T-cell (primary cell): ENCODE measurements at regions not wholly inside any gene's neighbourhood (a gene's known extent, or its start where the extent isn't known, plus 50 kb on each side); places are given as distances from the start of the nearest gene placed in this dataset.
A peak's percentile ranks its signal among the peaks of the same experiment; 100 is the strongest.
"Not testable (repeated sequence)": the region's sequence is repeated elsewhere in the genome, so short reads cannot be mapped to it uniquely, and the experiment has no call there.

ENCODE experiments used
- ATAC-seq, 4 experiments: fragments of 200-7000 bp in 3 of 4; fragments of 150-1000 bp in 1 of 4; cut with Tn5 transposase; replicated peaks in 1 of 4; 1 replicate in 3 of 4; 2 replicates in 1 of 4; pipeline ENCODE4 v1.10.0; 2021; ENCODE audit warnings: moderate library complexity in 3 of 4, mild to moderate bottlenecking in 2 of 4, moderate number of reproducible peaks in 1 of 4
- CTCF ChIA-PET, 2 donors: fragments of 300-600 bp; sonication (Branson Sonifier 250); formaldehyde crosslinking; loops; one replicate each; lab custom pipeline; 2022; ENCODE audit warnings: antibody characterized with exemption in 2 of 2; lab: Charles Lee
- POLR2A ChIA-PET, 2 donors: fragments of 300-600 bp; sonication (Branson Sonifier 250); formaldehyde crosslinking; loops; one replicate each; lab custom pipeline; 2022; ENCODE audit warnings: antibody characterized with exemption in 2 of 2; lab: Charles Lee
- DNase-seq, 35 experiments: peaks; one replicate each; pipeline versions ENCODE4 v3.0.0 to v3.0.0-alpha.2; 2013 to 2023
- H3K27ac ChIP-seq: one replicate; pipeline ENCODE4 v1.5.1; 2013; ENCODE audit warnings: low read length
- H3K27me3 ChIP-seq, 2 experiments: replicated peaks in 1 of 2; 1 replicate in 1 of 2; 2 replicates in 1 of 2; pipeline versions ENCODE4 v1.6.1 to v1.7.0; 2013; ENCODE audit warnings: low read length in 1 of 2, mixed read lengths in 1 of 2; ENCODE audit not compliant: control insufficient read depth in 2 of 2, insufficient read depth in 2 of 2; ENCODE audit errors: extremely low read depth in 1 of 2
- H3K36me3 ChIP-seq, 2 donors: 1 replicate in 1 of 2; 2 replicates in 1 of 2; pipeline versions ENCODE4 v1.6.1 to v1.7.0; 2013; ENCODE audit warnings: low read length in 1 of 2; ENCODE audit not compliant: control insufficient read depth in 2 of 2, insufficient read depth in 1 of 2; ENCODE audit errors: extremely low read depth in 1 of 2
- H3K4me1 ChIP-seq, 2 experiments: 1 replicate in 1 of 2; 2 replicates in 1 of 2; pipeline versions ENCODE4 v1.6.1 to v1.7.0; 2013; ENCODE audit warnings: low read length in 2 of 2, mixed read lengths in 1 of 2; ENCODE audit not compliant: insufficient read depth in 2 of 2, control insufficient read depth in 1 of 2; ENCODE audit errors: extremely low read depth in 1 of 2
- H3K4me3 ChIP-seq, 2 donors: 1 replicate in 1 of 2; 2 replicates in 1 of 2; pipeline versions ENCODE4 v1.5.1 to v1.7.0; 2013; ENCODE audit warnings: mild to moderate bottlenecking in 2 of 2, low read length in 1 of 2, moderate library complexity in 1 of 2; ENCODE audit not compliant: control insufficient read depth in 1 of 2; ENCODE audit errors: extremely low read depth in 1 of 2
- H3K9me3 ChIP-seq: 2 replicates; pipeline ENCODE4 v1.7.0; 2013
- H3K27ac Mint-ChIP-seq, 2 donors: one replicate each; pipeline ENCODE4 v1.8.0; 2020 to 2021; ENCODE audit warnings: mild to moderate bottlenecking in 2 of 2, mixed read lengths in 2 of 2
- H3K27me3 Mint-ChIP-seq, 2 donors: one replicate each; pipeline ENCODE4 v1.8.0; 2021 to 2022; ENCODE audit warnings: mixed read lengths in 2 of 2
- H3K36me3 Mint-ChIP-seq: one replicate; pipeline ENCODE4 v1.8.0; 2021; ENCODE audit warnings: mixed read lengths
- H3K4me1 Mint-ChIP-seq, 3 donors: one replicate each; pipeline ENCODE4 v1.8.0; 2020 to 2022; ENCODE audit warnings: mixed read lengths in 3 of 3, mild to moderate bottlenecking in 1 of 3
- H3K4me3 Mint-ChIP-seq, 3 donors: one replicate each; pipeline ENCODE4 v1.8.0; 2020 to 2022; ENCODE audit warnings: mild to moderate bottlenecking in 3 of 3, mixed read lengths in 3 of 3, moderate library complexity in 3 of 3
- H3K9me3 Mint-ChIP-seq, 3 donors: one replicate each; pipeline ENCODE4 v1.8.0; 2020 to 2022; ENCODE audit warnings: mixed read lengths in 3 of 3
- whole genome bisulfite sequencing: methylation state at CpG from one replicate; pipeline ENCODE4 v1.1.5; 2013; ENCODE audit warnings: missing lambda C conversion rate; ENCODE audit not compliant: insufficient coverage; 5-methylcytosine and 5-hydroxymethylcytosine counted together

DNA sequence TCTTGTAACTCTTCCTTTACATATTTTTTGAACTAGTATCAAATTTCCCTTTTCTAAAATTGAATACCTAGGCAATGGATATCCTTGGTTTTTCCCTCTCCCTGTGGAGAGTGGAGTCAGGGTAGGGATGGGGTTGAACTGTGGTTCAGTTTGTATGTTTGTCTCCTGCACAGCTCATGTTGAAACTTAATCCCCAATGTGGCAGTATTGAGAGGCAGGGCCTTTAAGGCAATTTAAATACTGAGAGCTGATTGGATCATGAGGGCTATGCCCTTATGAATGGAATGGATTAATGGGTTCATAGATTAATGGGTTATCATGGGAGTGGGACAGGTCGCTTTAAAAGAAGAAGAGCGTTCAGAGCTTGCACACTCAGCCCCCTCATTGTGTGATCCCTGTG lies 127.2 kb upstream of the RGS6 start:
- Histone ChIP-seq H3K9me3 (no peaks in the 10 kb centered on the region), H3K27me3 (peaks cover 0 to 3% of the 10 kb centered on the region in 2 experiments), H3K4me1 (no peaks in the 10 kb centered on the region), H3K27ac (no peak overlapping the region), H3K36me3 (no peaks in the 10 kb centered on the region), H3K4me3 (no peak overlapping the region)
- ChIA-PET CTCF (interaction anchor here in 1 of 2 donors (0.7 kb wide), 1 partner anchor 886 kb away, joined by 3 read pairs; no protein-coding TSS in a partner anchor), POLR2A (no interaction called here)
- DNase-seq (no peak), ATAC-seq (no peak)
- Mint-ChIP-seq H3K27me3 (peaks cover 17 to 20% of the 10 kb centered on the region in 2 donors), H3K9me3 (no peaks in the 10 kb centered on the region), H3K4me1 (no peaks in the 10 kb centered on the region), H3K36me3 (no peaks in the 10 kb centered on the region), H3K27ac (no peak overlapping the region), H3K4me3 (no peak overlapping the region)
- 100% methylated on average over 1 of the region's 2 CpGs for WGBS

DNA sequence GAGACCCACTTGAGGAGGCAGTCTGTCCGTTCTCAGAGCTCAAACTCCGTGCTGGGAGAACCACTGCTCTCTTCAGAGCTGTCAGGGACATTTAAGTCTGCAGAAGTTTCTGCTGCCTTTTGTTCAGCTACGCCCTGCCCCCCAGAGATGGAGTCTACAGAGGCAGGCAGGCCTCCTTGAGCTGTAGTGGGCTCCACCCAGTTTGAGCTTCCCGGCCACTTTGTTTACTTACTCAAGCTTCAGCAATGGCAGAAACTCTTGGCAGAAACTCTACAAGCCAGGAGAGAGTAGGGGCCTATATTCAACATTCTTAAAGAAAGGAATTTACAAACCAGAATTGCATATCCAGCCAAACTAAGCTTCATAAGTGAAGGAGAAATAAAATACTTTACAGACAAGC lies 125.2 kb upstream of the RGS6 start:
- WGBS, result 49% methylated on average over 3 of the region's 4 CpGs
- H3K4me3 ChIP-seq, H3K27me3 ChIP-seq, POLR2A ChIA-PET, H3K27ac ChIP-seq, H3K36me3 Mint-ChIP-seq, CTCF ChIA-PET, H3K9me3 ChIP-seq, H3K4me1 Mint-ChIP-seq, H3K9me3 Mint-ChIP-seq, DNase-seq, H3K4me3 Mint-ChIP-seq, H3K36me3 ChIP-seq, H3K27ac Mint-ChIP-seq, ATAC-seq, H3K4me1 ChIP-seq: not testable (repeated sequence)
- peaks cover 14% of the 10 kb centered on the region in 2 donors for H3K27me3 Mint-ChIP-seq

DNA sequence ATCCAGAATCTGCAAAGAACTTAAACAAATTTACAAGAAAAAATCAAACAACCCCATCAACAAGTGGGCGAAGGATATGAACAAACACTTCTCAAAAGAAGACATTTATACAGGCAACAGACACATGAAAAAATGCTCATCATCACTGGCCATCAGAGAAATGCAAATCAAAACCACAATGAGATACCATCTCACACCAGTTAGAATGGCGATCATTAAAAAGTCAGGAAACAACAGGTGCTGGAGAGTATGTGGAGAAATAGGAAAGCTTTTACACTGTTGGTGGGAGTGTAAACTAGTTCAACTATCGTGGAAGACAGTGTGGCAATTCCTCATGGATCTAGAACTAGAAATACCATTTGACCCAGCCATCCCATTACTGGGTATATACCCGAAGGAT lies 121.4 kb upstream of the RGS6 start:
- H3K36me3 Mint-ChIP-seq, H3K4me1 Mint-ChIP-seq, H3K9me3 ChIP-seq, H3K9me3 Mint-ChIP-seq, H3K4me3 ChIP-seq, DNase-seq, CTCF ChIA-PET, H3K4me1 ChIP-seq, H3K27ac ChIP-seq, H3K36me3 ChIP-seq, POLR2A ChIA-PET, H3K4me3 Mint-ChIP-seq, ATAC-seq, H3K27me3 ChIP-seq, H3K27ac Mint-ChIP-seq: not testable (repeated sequence)
- WGBS, result no CpG with 5 or more reads among the region's 4 CpGs
- peaks cover 17 to 20% of the 10 kb centered on the region in 2 donors for H3K27me3 Mint-ChIP-seq

DNA sequence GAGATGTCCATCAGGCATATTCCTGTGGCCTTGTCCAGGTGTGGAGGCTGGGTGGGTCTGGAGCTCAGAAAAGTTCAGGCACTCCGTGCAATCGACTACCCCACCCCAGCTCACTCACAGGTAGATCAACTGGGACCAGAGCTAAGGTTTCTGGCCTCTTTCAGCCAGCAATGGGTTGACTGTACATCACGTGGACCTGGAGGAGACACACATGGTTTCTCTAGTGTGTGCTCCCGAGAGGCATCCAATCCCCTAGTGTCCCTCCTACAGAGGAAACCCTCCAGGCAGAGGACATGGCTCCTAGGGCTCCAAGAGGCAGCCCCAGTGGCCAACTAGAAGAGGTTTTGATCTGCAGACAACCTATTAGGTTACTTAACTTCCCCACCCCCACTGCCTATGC lies 119.5 kb upstream of the RGS6 start:
- H3K27ac ChIP-seq, result no peak overlapping the region
- Mint-ChIP-seq H3K4me3 (no peak overlapping the region), H3K27ac (no peak overlapping the region), H3K4me1 (no peaks in the 10 kb centered on the region), H3K36me3 (no peaks in the 10 kb centered on the region), H3K9me3 (peaks cover 0 to 9% (median 0%) of the 10 kb centered on the region in 3 donors), H3K27me3 (peaks cover 12 to 19% of the 10 kb centered on the region in 2 donors)
- H3K36me3 ChIP-seq, result no peaks in the 10 kb centered on the region
- H3K27me3 ChIP-seq, result peaks cover 0 to 4% of the 10 kb centered on the region in 2 experiments
- no peak overlapping the region for H3K4me3 ChIP-seq
- ChIA-PET CTCF (interaction anchor here in 1 of 2 donors (0.6 kb wide), 1 partner anchor 1170 kb away, joined by 3 read pairs; no protein-coding TSS in a partner anchor), POLR2A (no interaction called here)
- no peak for DNase-seq
- no peak for ATAC-seq
- 40% methylated on average over 1 of the region's 4 CpGs for whole genome bisulfite sequencing
- no peaks in the 10 kb centered on the region for H3K4me1 ChIP-seq
- no peaks in the 10 kb centered on the region for H3K9me3 ChIP-seq

DNA sequence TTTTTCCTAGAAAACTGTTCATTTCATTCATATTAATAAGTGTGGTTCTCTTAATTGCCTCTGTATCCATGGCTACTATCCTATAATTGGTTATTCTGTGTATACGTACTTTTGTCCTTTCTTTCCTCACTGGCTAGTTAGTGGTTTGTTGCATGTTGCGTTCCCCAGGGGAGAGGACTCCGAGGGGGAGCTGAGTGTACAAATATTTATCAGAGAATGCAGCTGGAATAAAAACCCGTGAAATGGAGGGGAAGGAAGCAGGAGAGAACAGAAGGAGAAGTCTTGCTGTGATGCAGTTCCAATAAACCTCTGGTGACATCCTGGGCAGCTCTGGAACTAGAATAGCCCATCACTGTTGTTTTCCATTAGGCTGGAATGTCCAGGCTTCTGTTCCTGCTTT lies 117.1 kb upstream of the RGS6 start:
- Histone ChIP-seq H3K4me1 (no peaks in the 10 kb centered on the region), H3K27ac (no peak overlapping the region), H3K9me3 (no peaks in the 10 kb centered on the region), H3K4me3 (no peak overlapping the region), H3K36me3 (no peaks in the 10 kb centered on the region), H3K27me3 (peaks cover 0 to 4% of the 10 kb centered on the region in 2 experiments)
- CTCF ChIA-PET, result no interaction called here
- WGBS, result no CpG with 5 or more reads among the region's 4 CpGs
- ATAC-seq (no peak), DNase-seq (no peak)
- POLR2A ChIA-PET, result no interaction called here
- H3K4me3 Mint-ChIP-seq, result no peak overlapping the region
- peaks cover 0 to 9% (median 0%) of the 10 kb centered on the region in 3 donors for H3K9me3 Mint-ChIP-seq
- no peak overlapping the region for H3K27ac Mint-ChIP-seq
- H3K36me3 Mint-ChIP-seq, result no peaks in the 10 kb centered on the region
- H3K27me3 Mint-ChIP-seq, result peaks cover 12 to 17% of the 10 kb centered on the region in 2 donors
- no peaks in the 10 kb centered on the region for H3K4me1 Mint-ChIP-seq

DNA sequence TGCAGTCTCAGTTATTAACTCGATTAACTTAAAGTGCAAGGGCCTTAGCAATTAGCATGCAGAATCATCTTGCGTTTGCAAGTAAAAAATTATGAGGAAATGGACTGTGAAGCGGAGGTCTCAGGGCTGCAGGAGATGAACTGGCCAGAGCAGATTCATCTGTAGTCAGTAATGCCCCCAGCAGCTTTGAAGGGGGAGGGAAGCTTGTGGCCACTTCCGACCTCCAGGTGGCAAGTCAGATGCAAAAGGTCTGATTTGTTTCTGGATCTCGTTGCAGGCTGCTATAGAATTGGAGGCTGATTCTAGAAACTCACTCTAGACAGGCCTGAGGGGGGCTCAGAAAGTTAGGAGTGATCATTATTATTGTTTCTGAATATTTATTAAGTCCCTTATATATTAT lies 107.4 kb upstream of the RGS6 start:
- no peak overlapping the region for H3K27ac ChIP-seq
- Mint-ChIP-seq H3K36me3 (no peaks in the 10 kb centered on the region), H3K9me3 (no peaks in the 10 kb centered on the region), H3K27me3 (peaks cover 28 to 34% of the 10 kb centered on the region in 2 donors), H3K4me1 (no peaks in the 10 kb centered on the region), H3K27ac (no peak overlapping the region), H3K4me3 (no peak overlapping the region)
- ChIA-PET CTCF (no interaction called here), POLR2A (no interaction called here)
- peaks cover 0 to 4% of the 10 kb centered on the region in 2 experiments for H3K27me3 ChIP-seq
- H3K4me3 ChIP-seq, result no peak overlapping the region
- DNase-seq, result no peak
- ATAC-seq, result no peak
- no peaks in the 10 kb centered on the region for H3K36me3 ChIP-seq
- peaks cover 0 to 6% of the 10 kb centered on the region in 2 experiments for H3K4me1 ChIP-seq
- H3K9me3 ChIP-seq, result no peaks in the 10 kb centered on the region
- 96% methylated on average over 4 of the region's 5 CpGs for WGBS

DNA sequence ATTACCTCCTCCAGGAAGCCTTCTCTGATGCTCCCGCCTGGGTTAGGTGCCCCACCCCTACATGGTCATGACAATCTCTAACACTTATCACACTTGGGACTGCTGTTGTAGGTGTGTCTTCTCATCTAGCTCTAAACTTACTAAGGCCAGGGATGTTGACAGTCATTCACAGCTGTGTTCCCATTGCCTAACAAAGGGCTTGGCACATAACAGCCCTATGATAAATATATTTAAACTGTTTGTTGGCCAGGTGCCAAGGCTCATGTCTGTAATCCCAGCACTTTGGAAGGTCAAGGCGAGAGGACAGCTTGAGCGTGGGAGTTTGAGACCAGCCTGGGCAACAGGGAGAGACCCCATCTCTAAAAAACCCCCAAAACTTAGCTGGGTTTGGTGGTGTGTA lies 98.8 kb upstream of the RGS6 start:
- ATAC-seq (no peak), DNase-seq (no peak)
- Mint-ChIP-seq H3K36me3 (no peaks in the 10 kb centered on the region), H3K27ac (peak overlapping the region in 1 of 2 donors; percentile 53), H3K4me1 (no peaks in the 10 kb centered on the region), H3K9me3 (peaks cover 0 to 19% (median 10%) of the 10 kb centered on the region in 3 donors), H3K27me3 (peaks cover 6 to 14% of the 10 kb centered on the region in 2 donors), H3K4me3 (no peak overlapping the region)
- Histone ChIP-seq H3K36me3 (no peaks in the 10 kb centered on the region), H3K27me3 (peaks cover 0 to 3% of the 10 kb centered on the region in 2 experiments), H3K9me3 (no peaks in the 10 kb centered on the region), H3K27ac (no peak overlapping the region), H3K4me3 (no peak overlapping the region), H3K4me1 (no peaks in the 10 kb centered on the region)
- 20% methylated on average over 1 of the region's 3 CpGs for WGBS
- ChIA-PET POLR2A (no interaction called here), CTCF (interaction anchor here in 1 of 2 donors (0.6 kb wide), 1 partner anchor 724 kb away, joined by 9 read pairs; no protein-coding TSS in a partner anchor)
